HEK293 (cell line): ENCODE measurements at regions not wholly inside any gene's neighbourhood (a gene's known extent, or its start where the extent isn't known, plus 50 kb on each side); places are given as distances from the start of the nearest gene placed in this dataset.

Source experiments
- CTCF ChIA-PET: fragments of 350-600 bp; formaldehyde crosslinking; extraction: SDS; loops from one replicate; lab custom pipeline; 2021; ENCODE audit warnings: antibody characterized with exemption; lab: Yijun Ruan, JAX
- POLR2A ChIA-PET: fragments of 300-600 bp; formaldehyde crosslinking; extraction: SDS; loops from one replicate; lab custom pipeline; 2020; ENCODE audit warnings: antibody characterized with exemption, inconsistent platforms; lab: Yijun Ruan, JAX
- H3K27ac ChIP-seq: fragments of 200-500 bp; sonication (Bioruptor generic); 2 replicates; pipeline ENCODE4 v1.5.1; 2014; ENCODE audit warnings: low read depth, low read length, control low read depth, inconsistent platforms; ENCODE audit errors: extremely low read depth
- H3K36me3 ChIP-seq, 2 experiments: fragments of 200-500 bp in 1 of 2; sonication (Bioruptor generic) in 1 of 2; 1 replicate in 1 of 2; 2 replicates in 1 of 2; pipeline ENCODE4 v1.5.1; 2014 to 2017; ENCODE audit warnings: inconsistent platforms in 2 of 2, low read length in 2 of 2; ENCODE audit not compliant: control insufficient read depth in 2 of 2, insufficient read depth in 1 of 2
- H3K4me1 ChIP-seq: fragments of 200-500 bp; sonication (Bioruptor generic); 2 replicates; pipeline ENCODE4 v1.5.1; 2014; ENCODE audit warnings: mild to moderate bottlenecking, low read length, inconsistent platforms; ENCODE audit not compliant: control insufficient read depth, insufficient read depth
- H3K4me3 ChIP-seq: 2 replicates; pipeline ENCODE4 v1.5.1; 2011; ENCODE audit warnings: low read depth, mild to moderate bottlenecking, control low read depth, low read length, moderate library complexity
- H3K9me3 ChIP-seq: fragments of 200-500 bp; sonication (Bioruptor generic); 2 replicates; pipeline ENCODE4 v1.5.1; 2014; ENCODE audit warnings: low read depth, low read length, inconsistent platforms; ENCODE audit not compliant: control insufficient read depth, insufficient read depth
- HIC1 ChIP-seq: fragments of 450-650 bp; formaldehyde crosslinking; IDR thresholded peaks from 2 replicates; pipeline ENCODE4 v1.5.1; 2016; ENCODE audit warnings: missing biosample characterization, missing genetic modification characterization
- MYNN ChIP-seq: fragments of 450-650 bp; formaldehyde crosslinking; IDR thresholded peaks from 2 replicates; pipeline ENCODE4 v1.5.1; 2016; ENCODE audit warnings: missing biosample characterization, missing genetic modification characterization, borderline replicate concordance
- OSR2 ChIP-seq: fragments of 450-650 bp; formaldehyde crosslinking; IDR thresholded peaks from 2 replicates; pipeline ENCODE4 v1.5.1; 2016; ENCODE audit warnings: missing biosample characterization, missing genetic modification characterization
- PRDM1 ChIP-seq: fragments of 450-650 bp; formaldehyde crosslinking; IDR thresholded peaks from 2 replicates; pipeline ENCODE4; 2016; ENCODE audit warnings: missing biosample characterization, missing genetic modification characterization
- PRDM10 ChIP-seq: fragments of 450-650 bp; formaldehyde crosslinking; IDR thresholded peaks from 2 replicates; pipeline ENCODE4 v1.5.1; 2016; ENCODE audit warnings: missing biosample characterization, missing genetic modification characterization
- SCRT2 ChIP-seq: fragments of 450-650 bp; formaldehyde crosslinking; IDR thresholded peaks from 2 replicates; pipeline ENCODE4 v1.5.1; 2016; ENCODE audit warnings: missing biosample characterization, missing genetic modification characterization
- TRIM28 ChIP-seq: IDR thresholded peaks from 2 replicates; pipeline ENCODE4 v1.6.1; 2011; ENCODE audit warnings: low read length, control low read depth, borderline replicate concordance
- YY1 ChIP-seq: fragments of 450-650 bp; formaldehyde crosslinking; IDR thresholded peaks from 2 replicates; pipeline ENCODE4 v1.5.1; 2018; ENCODE audit warnings: missing biosample characterization, missing genetic modification characterization
- ZBTB20 ChIP-seq: fragments of 450-650 bp; formaldehyde crosslinking; IDR thresholded peaks from 2 replicates; pipeline ENCODE4 v1.5.1; 2016; ENCODE audit warnings: missing biosample characterization, missing genetic modification characterization
- ZNF202 ChIP-seq: fragments of 450-650 bp; formaldehyde crosslinking; IDR thresholded peaks from 2 replicates; pipeline ENCODE4 v1.5.1; 2016; ENCODE audit warnings: missing biosample characterization, missing genetic modification characterization, borderline replicate concordance
- ZNF221 ChIP-seq: fragments of 450-650 bp; formaldehyde crosslinking; IDR thresholded peaks from 2 replicates; pipeline ENCODE4 v1.5.1; 2017; ENCODE audit warnings: missing biosample characterization, missing genetic modification characterization, borderline replicate concordance
- ZNF239 ChIP-seq: fragments of 450-650 bp; formaldehyde crosslinking; IDR thresholded peaks from 2 replicates; pipeline ENCODE4 v1.5.1; 2016; ENCODE audit warnings: missing biosample characterization, missing genetic modification characterization
- ZNF366 ChIP-seq: fragments of 450-650 bp; formaldehyde crosslinking; conservative IDR thresholded peaks from 2 replicates; pipeline ENCODE4 v1.5.1; 2016; ENCODE audit warnings: missing biosample characterization, missing genetic modification characterization
- ZNF404 ChIP-seq: fragments of 450-650 bp; formaldehyde crosslinking; IDR thresholded peaks from 2 replicates; pipeline ENCODE4 v1.5.1; 2017; ENCODE audit warnings: missing biosample characterization, missing genetic modification characterization
- ZNF596 ChIP-seq: fragments of 450-650 bp; IDR thresholded peaks from 2 replicates; pipeline ENCODE4 v1.5.0; 2018; ENCODE audit warnings: missing biosample characterization, mild to moderate bottlenecking, missing genetic modification characterization, moderate library complexity
- ZNF76 ChIP-seq: fragments of 450-650 bp; formaldehyde crosslinking; IDR thresholded peaks from 2 replicates; pipeline ENCODE4; 2016; ENCODE audit warnings: low read depth, missing biosample characterization, missing genetic modification characterization, borderline replicate concordance
- ZNF792 ChIP-seq: fragments of 450-650 bp; formaldehyde crosslinking; IDR thresholded peaks from 2 replicates; pipeline ENCODE4 v1.5.1; 2016; ENCODE audit warnings: missing biosample characterization, missing genetic modification characterization
- ZNF837 ChIP-seq: fragments of 450-650 bp; formaldehyde crosslinking; IDR thresholded peaks from 2 replicates; pipeline ENCODE4 v1.5.1; 2016; ENCODE audit warnings: missing biosample characterization, missing genetic modification characterization
- TF ChIP-seq, protein P1 (sequence below): fragments of 450-650 bp; formaldehyde crosslinking; IDR thresholded peaks from 2 replicates; pipeline ENCODE4 v1.5.1; 2017; ENCODE audit warnings: missing biosample characterization, missing genetic modification characterization
- TF ChIP-seq, protein P2 (sequence below): fragments of 450-650 bp; formaldehyde crosslinking; IDR thresholded peaks from 2 replicates; pipeline ENCODE4 v1.5.1; 2016; ENCODE audit warnings: missing biosample characterization, missing genetic modification characterization, low read depth
- TF ChIP-seq, protein P3 (sequence below): fragments of 450-650 bp; formaldehyde crosslinking; IDR thresholded peaks from 2 replicates; pipeline ENCODE4 v1.5.1; 2016; ENCODE audit warnings: missing biosample characterization, missing genetic modification characterization

- Histone ChIP-seq H3K36me3 (no peaks in the 10 kb centered on the region), H3K9me3 (no peaks in the 10 kb centered on the region), H3K27ac (no peak overlapping the region), H3K4me3 (no peak overlapping the region), H3K4me1 (no peaks in the 10 kb centered on the region)
- ChIA-PET POLR2A (no interaction called here), CTCF (interaction anchor here (1.2 kb wide), 1 partner anchor 12 kb away, joined by 12 read pairs; no protein-coding TSS in a partner anchor)
- TF ChIP-seq PRDM10 (no peak), ZNF202 (tag by site-specific recombination) (no peak), ZNF404 (tag by site-specific recombination) (no peak), ZNF76 (no peak), ZNF837 (tag by site-specific recombination) (no peak), YY1 (tag by site-specific recombination) (no peak), ZNF221 (tag by site-specific recombination) (no peak)
Measured at GRCh38 chr2:88868861-88869260, 177.4 kb downstream of the RPIA start.

DNA sequence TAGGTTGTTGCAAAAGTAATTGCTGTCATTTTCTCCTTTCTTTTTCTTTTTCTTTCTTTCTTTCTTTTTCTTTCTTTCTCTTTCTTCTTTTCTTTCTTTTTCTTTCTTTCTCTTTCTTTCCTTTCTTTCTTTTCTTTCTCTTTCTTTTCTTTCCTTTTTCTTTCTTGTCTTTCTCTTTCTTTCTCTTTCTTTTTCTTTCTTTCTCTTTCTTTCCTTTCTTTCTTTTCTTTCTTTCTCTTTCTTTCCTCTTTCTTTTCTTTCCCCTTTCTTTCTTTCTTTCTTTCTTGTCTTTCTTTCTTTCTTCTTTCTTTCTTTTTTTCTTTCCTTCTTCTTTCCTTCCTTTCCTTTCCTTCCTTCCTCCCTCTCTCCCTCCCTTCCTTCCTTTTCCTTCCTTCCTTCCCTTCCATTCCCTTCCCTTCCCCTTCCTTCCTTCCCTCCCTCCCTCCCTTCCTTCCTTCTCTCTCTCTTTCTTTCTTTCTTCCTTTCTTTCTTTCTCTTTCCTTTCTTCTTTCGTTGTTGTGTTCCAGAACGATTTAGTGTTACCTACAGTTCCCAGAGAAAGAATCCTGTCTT, 178.9 kb downstream of the RPIA start:
- H3K9me3 ChIP-seq = no peaks in the 10 kb centered on the region
- CTCF ChIA-PET = interaction anchor here (2.5 kb wide), 1 partner anchor 10 kb away, joined by 22 read pairs; no protein-coding TSS in a partner anchor
- no peaks in the 10 kb centered on the region for H3K4me1 ChIP-seq
- H3K27ac ChIP-seq = no peak overlapping the region
- peak; percentile 83 for TF ChIP-seq ZNF366 (tag by site-specific recombination)
- no peak for TF ChIP-seq ZNF596 (tag by site-specific recombination)
- peak; percentile 88 for TF ChIP-seq PRDM1 (tag by site-specific recombination)
- no peaks in the 10 kb centered on the region for H3K36me3 ChIP-seq
- no peak overlapping the region for H3K4me3 ChIP-seq
- POLR2A ChIA-PET = no interaction called here

DNA sequence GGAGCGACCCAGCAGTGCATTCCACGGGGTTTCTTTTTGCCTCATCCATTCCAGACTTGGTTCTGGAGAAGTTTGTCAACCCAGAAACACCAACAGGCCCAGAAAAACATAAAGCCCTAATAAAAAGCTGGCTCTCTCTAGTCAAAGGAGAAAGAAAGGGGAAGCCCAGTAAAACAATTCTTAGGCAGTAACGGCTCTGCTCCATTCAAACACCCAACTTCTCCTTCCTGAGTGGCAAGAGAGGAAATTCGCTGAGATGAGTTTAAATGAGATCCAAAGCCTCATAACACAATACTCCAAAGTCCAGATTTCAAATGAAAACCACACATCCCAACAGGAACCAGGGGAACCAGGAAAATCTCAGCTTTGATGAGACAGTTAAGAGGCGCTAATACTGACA, 179.9 kb downstream of the RPIA start:
- no peak overlapping the region for H3K4me3 ChIP-seq
- no peak overlapping the region for H3K27ac ChIP-seq
- H3K4me1 ChIP-seq = no peaks in the 10 kb centered on the region
- CTCF ChIA-PET = interaction anchor here (2.5 kb wide), 1 partner anchor 9 kb away, joined by 22 read pairs; no protein-coding TSS in a partner anchor
- no peaks in the 10 kb centered on the region for H3K36me3 ChIP-seq
- no peaks in the 10 kb centered on the region for H3K9me3 ChIP-seq
- POLR2A ChIA-PET = no interaction called here
- no peak for TF ChIP-seq TRIM28
- TF ChIP-seq, protein P1, sequence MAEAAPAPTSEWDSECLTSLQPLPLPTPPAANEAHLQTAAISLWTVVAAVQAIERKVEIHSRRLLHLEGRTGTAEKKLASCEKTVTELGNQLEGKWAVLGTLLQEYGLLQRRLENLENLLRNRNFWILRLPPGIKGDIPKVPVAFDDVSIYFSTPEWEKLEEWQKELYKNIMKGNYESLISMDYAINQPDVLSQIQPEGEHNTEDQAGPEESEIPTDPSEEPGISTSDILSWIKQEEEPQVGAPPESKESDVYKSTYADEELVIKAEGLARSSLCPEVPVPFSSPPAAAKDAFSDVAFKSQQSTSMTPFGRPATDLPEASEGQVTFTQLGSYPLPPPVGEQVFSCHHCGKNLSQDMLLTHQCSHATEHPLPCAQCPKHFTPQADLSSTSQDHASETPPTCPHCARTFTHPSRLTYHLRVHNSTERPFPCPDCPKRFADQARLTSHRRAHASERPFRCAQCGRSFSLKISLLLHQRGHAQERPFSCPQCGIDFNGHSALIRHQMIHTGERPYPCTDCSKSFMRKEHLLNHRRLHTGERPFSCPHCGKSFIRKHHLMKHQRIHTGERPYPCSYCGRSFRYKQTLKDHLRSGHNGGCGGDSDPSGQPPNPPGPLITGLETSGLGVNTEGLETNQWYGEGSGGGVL (tag by site-specific recombination) = no peak
- TF ChIP-seq, protein P2, sequence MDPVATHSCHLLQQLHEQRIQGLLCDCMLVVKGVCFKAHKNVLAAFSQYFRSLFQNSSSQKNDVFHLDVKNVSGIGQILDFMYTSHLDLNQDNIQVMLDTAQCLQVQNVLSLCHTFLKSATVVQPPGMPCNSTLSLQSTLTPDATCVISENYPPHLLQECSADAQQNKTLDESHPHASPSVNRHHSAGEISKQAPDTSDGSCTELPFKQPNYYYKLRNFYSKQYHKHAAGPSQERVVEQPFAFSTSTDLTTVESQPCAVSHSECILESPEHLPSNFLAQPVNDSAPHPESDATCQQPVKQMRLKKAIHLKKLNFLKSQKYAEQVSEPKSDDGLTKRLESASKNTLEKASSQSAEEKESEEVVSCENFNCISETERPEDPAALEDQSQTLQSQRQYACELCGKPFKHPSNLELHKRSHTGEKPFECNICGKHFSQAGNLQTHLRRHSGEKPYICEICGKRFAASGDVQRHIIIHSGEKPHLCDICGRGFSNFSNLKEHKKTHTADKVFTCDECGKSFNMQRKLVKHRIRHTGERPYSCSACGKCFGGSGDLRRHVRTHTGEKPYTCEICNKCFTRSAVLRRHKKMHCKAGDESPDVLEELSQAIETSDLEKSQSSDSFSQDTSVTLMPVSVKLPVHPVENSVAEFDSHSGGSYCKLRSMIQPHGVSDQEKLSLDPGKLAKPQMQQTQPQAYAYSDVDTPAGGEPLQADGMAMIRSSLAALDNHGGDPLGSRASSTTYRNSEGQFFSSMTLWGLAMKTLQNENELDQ (tag by site-specific recombination) = no peak
- TF ChIP-seq YY1 (tag by site-specific recombination) = no peak
- TF ChIP-seq ZNF792 (tag by site-specific recombination) = no peak
- TF ChIP-seq, protein P3, sequence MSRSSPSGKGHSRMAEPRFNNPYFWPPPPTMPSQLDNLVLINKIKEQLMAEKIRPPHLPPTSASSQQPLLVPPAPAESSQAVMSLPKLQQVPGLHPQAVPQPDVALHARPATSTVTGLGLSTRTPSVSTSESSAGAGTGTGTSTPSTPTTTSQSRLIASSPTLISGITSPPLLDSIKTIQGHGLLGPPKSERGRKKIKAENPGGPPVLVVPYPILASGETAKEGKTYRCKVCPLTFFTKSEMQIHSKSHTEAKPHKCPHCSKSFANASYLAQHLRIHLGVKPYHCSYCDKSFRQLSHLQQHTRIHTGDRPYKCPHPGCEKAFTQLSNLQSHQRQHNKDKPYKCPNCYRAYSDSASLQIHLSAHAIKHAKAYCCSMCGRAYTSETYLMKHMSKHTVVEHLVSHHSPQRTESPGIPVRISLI (tag by site-specific recombination) = no peak
- TF ChIP-seq ZNF239 = no peak
- no peak for TF ChIP-seq OSR2 (tag by site-specific recombination)
- no peak for TF ChIP-seq HIC1 (tag by site-specific recombination)
- TF ChIP-seq MYNN (tag by site-specific recombination) = no peak
- no peak for TF ChIP-seq SCRT2
- TF ChIP-seq ZBTB20 (tag by site-specific recombination) = no peak
